Keratinocyte (primary cell): ENCODE measurements at regions not wholly inside any gene's neighbourhood (a gene's known extent, or its start where the extent isn't known, plus 50 kb on each side); places are given as distances from the start of the nearest gene placed in this dataset.

Experiments used
- EZH2 ChIP-seq: IDR thresholded peaks from one replicate; pipeline ENCODE4 v1.6.1; 2012; ENCODE audit warnings: inconsistent platforms, mild to moderate bottlenecking, low read length, moderate library complexity
- TF ChIP-seq, protein P1 (sequence below), 3 experiments: IDR thresholded peaks in 1 of 3; conservative IDR thresholded peaks in 1 of 3; optimal IDR thresholded peaks in 1 of 3; 2 replicates in 2 of 3; 3 replicates in 1 of 3; pipeline versions ENCODE3 to v1.5.1; 2011; ENCODE audit warnings: low read length in 3 of 3, mild to moderate bottlenecking in 3 of 3, moderate library complexity in 2 of 3, control low read depth in 1 of 3, inconsistent platforms in 1 of 3; ENCODE audit not compliant: insufficient read depth in 2 of 3; ENCODE audit errors: extremely low read depth in 1 of 3

DNA sequence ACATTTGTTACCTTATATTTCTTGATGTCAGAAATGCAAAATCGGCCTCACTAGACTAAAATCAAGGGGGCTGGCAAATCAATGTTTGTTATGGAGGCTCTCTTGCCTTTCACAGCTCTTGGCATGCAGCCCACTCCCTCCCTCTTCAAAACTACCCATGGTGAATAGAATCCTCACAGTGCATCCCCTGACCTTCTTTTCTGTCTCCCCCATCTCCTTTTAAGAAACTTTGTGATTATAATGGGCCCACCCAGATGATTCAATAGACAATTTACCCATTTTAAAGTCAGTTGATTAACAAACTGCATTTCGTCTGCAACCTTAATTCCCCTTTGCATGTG, 184.0 kb downstream of the PCDH7 start:
- TF ChIP-seq, protein P1, sequence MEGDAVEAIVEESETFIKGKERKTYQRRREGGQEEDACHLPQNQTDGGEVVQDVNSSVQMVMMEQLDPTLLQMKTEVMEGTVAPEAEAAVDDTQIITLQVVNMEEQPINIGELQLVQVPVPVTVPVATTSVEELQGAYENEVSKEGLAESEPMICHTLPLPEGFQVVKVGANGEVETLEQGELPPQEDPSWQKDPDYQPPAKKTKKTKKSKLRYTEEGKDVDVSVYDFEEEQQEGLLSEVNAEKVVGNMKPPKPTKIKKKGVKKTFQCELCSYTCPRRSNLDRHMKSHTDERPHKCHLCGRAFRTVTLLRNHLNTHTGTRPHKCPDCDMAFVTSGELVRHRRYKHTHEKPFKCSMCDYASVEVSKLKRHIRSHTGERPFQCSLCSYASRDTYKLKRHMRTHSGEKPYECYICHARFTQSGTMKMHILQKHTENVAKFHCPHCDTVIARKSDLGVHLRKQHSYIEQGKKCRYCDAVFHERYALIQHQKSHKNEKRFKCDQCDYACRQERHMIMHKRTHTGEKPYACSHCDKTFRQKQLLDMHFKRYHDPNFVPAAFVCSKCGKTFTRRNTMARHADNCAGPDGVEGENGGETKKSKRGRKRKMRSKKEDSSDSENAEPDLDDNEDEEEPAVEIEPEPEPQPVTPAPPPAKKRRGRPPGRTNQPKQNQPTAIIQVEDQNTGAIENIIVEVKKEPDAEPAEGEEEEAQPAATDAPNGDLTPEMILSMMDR (optimal IDR thresholded peaks at IDR 0.05 in 1 of 3, IDR thresholded peaks at IDR 0.05 in 1 of 3, conservative IDR thresholded peaks at IDR 0.05 in 1 of 3; ENCODE audit: extremely low read depth in 1 of 3, insufficient read depth in 2 of 3, low read length in 3 of 3), result no peak
- TF ChIP-seq EZH2, result no peak
